ENCODE measurements at regions not wholly inside any gene's neighbourhood (a gene's known extent, or its start where the extent isn't known, plus 50 kb on each side); places are given as distances from the start of the nearest gene placed in this dataset.

DNA sequence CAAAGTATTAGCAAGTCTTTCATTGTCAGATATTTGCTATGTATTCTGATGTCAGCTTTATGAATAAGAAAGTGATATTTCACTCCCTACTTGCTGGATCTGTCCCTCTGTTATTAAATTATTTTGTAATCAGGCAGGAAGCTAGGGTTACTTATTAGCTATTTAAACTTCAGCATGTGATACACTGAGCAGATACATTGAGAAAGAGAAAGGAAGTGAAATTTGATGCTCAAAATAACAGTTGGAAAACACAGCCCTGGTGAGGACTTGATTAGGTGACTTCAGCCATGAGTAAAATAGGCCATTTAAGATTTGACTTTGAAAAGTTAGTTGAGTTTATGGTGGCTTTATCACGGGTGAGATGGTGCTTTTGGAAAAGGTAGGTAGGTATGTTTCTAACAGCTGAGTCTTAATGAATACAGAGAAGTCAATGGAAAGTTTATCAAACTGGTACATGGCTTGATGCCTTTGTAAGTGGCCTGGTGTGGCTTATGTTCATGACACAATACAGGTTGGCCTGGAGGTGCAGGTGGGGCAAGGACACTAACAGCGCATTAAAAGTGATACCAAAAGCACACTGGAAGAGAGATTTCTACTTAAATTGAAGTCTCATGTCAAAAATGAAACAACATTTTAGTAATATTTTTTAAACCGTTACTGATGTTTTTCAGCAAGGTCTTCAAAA, 321.2 kb upstream of the SPOCK3 start:
- H3K4me3 Mint-ChIP-seq = no peak overlapping the region

GRCh38 chr4:167578906-167579305, 344.6 kb upstream of the SPOCK3 start:
- no peak overlapping the region for H3K9ac ChIP-seq (ENCODE audit: extremely low read depth, low read length, poor library complexity, severe bottlenecking)
- Mint-ChIP-seq H3K4me1 (no peaks in the 10 kb centered on the region), H3K36me3 (ENCODE audit: low read depth) (peaks cover 2% of the 10 kb centered on the region), H3K9me3 (peaks cover 63% of the 10 kb centered on the region), H3K4me3 (no peak overlapping the region), H3K27ac (no peak overlapping the region), H3K27me3 (ENCODE audit: insufficient read depth) (peaks cover 1% of the 10 kb centered on the region)
- no peak for DNase-seq
- H3K36me3 ChIP-seq (ENCODE audit: control insufficient read depth, insufficient read depth, low read length) = no peaks in the 10 kb centered on the region
- no peak for TF ChIP-seq CTCF (conservative IDR thresholded peaks at IDR 0.05)
- H3K27ac ChIP-seq (ENCODE audit: low read depth, low read length) = no peak overlapping the region
- H3K4me1 ChIP-seq (ENCODE audit: control insufficient read depth, insufficient read depth, low read length) = no peaks in the 10 kb centered on the region
- no peaks in the 10 kb centered on the region for H3K27me3 ChIP-seq (ENCODE audit: control insufficient read depth, insufficient read depth, low read length, poor library complexity, severe bottlenecking)
- peaks cover 55% of the 10 kb centered on the region for H3K9me3 ChIP-seq (ENCODE audit: control insufficient read depth, low read length)
- WGBS, 2 experiments (ENCODE audit: insufficient coverage in 1 of 2, insufficient read length in 1 of 2) = no CpG with 5 or more reads among the region's 2 CpGs
- no peak overlapping the region for H3K4me3 ChIP-seq (ENCODE audit: low read length)

More for the DNA sequence above, 321.2 kb upstream of the SPOCK3 start:
- Histone ChIP-seq H3K9me3 (ENCODE audit: control insufficient read depth, low read length) (peaks cover 24% of the 10 kb centered on the region), H3K27me3 (ENCODE audit: control insufficient read depth, insufficient read depth, low read length, poor library complexity, severe bottlenecking) (no peaks in the 10 kb centered on the region), H3K4me3 (ENCODE audit: low read length) (no peak overlapping the region), H3K36me3 (ENCODE audit: control insufficient read depth, insufficient read depth, low read length) (no peaks in the 10 kb centered on the region), H3K27ac (ENCODE audit: low read depth, low read length) (no peak overlapping the region), H3K9ac (ENCODE audit: extremely low read depth, low read length, poor library complexity, severe bottlenecking) (no peak overlapping the region), H3K4me1 (ENCODE audit: control insufficient read depth, insufficient read depth, low read length) (peaks cover 6% of the 10 kb centered on the region)
- DNase-seq = no peak
- 93 to 100% methylated on average over 1 to 3 of the region's 3 CpGs for WGBS, 2 experiments (ENCODE audit: insufficient coverage in 1 of 2, insufficient read length in 1 of 2)
- Mint-ChIP-seq H3K27ac (no peak overlapping the region), H3K9me3 (peaks cover 16% of the 10 kb centered on the region), H3K4me1 (peaks cover 6% of the 10 kb centered on the region), H3K27me3 (ENCODE audit: insufficient read depth) (no peaks in the 10 kb centered on the region), H3K36me3 (ENCODE audit: low read depth) (no peaks in the 10 kb centered on the region)
- TF ChIP-seq CTCF (conservative IDR thresholded peaks at IDR 0.05) = no peak

GRCh38 chr4:167581449-167581965, 347.2 kb upstream of the SPOCK3 start:
- TF ChIP-seq CTCF (conservative IDR thresholded peaks at IDR 0.05) = no peak
- H3K9ac ChIP-seq (ENCODE audit: extremely low read depth, low read length, poor library complexity, severe bottlenecking) = no peak overlapping the region
- 89 to 93% methylated on average over 6 to 19 of the region's 19 CpGs for WGBS, 2 experiments (ENCODE audit: insufficient coverage in 1 of 2, insufficient read length in 1 of 2)
- peaks cover 1% of the 10 kb centered on the region for H3K27me3 Mint-ChIP-seq (ENCODE audit: insufficient read depth)
- no peaks in the 10 kb centered on the region for H3K27me3 ChIP-seq (ENCODE audit: control insufficient read depth, insufficient read depth, low read length, poor library complexity, severe bottlenecking)
- no peak overlapping the region for H3K4me3 Mint-ChIP-seq
- H3K4me3 ChIP-seq (ENCODE audit: low read length) = no peak overlapping the region
- peaks cover 51% of the 10 kb centered on the region for H3K9me3 ChIP-seq (ENCODE audit: control insufficient read depth, low read length)
- no peak overlapping the region for H3K27ac ChIP-seq (ENCODE audit: low read depth, low read length)
- peaks cover 56% of the 10 kb centered on the region for H3K9me3 Mint-ChIP-seq
- no peaks in the 10 kb centered on the region for H3K4me1 ChIP-seq (ENCODE audit: control insufficient read depth, insufficient read depth, low read length)
- peaks cover 2% of the 10 kb centered on the region for H3K36me3 Mint-ChIP-seq (ENCODE audit: low read depth)
- H3K27ac Mint-ChIP-seq = no peak overlapping the region
- no peak for DNase-seq
- no peaks in the 10 kb centered on the region for H3K36me3 ChIP-seq (ENCODE audit: control insufficient read depth, insufficient read depth, low read length)
- H3K4me1 Mint-ChIP-seq = no peaks in the 10 kb centered on the region

Data from endodermal cell (in vitro differentiated cells).